SK-N-SH (cell line): ENCODE measurements at regions not wholly inside any gene's neighbourhood (a gene's known extent, or its start where the extent isn't known, plus 50 kb on each side); places are given as distances from the start of the nearest gene placed in this dataset.

Experiments
- CTCF ChIA-PET: fragments of 300-600, 350-600 bp; formaldehyde crosslinking; extraction: SDS; loops from one replicate; lab custom pipeline; 2021; lab: Yijun Ruan, JAX
- POLR2A ChIA-PET: fragments of 350-600 bp; sonication (Branson Sonifier 250); formaldehyde crosslinking; extraction: SDS; loops from one replicate; lab custom pipeline; 2020; ENCODE audit warnings: antibody characterized with exemption, inconsistent platforms; lab: Yijun Ruan, JAX
- DNase-seq: peaks from one replicate; pipeline ENCODE4 v3.0.0; 2012
- H2AFZ ChIP-seq: fragments of 200-600 bp; sonication (generic); 2 replicates; pipeline ENCODE4 v1.8.1; 2016; ENCODE audit warnings: antibody characterized with exemption, mild to moderate bottlenecking, low read depth
- H3F3A ChIP-seq: fragments of 200-600 bp; sonication (generic); replicated peaks from 2 replicates; pipeline ENCODE3; 2016; ENCODE audit warnings: antibody characterized with exemption, mild to moderate bottlenecking; ENCODE audit not compliant: insufficient read depth
- H3K27ac ChIP-seq, 2 experiments: fragments of 200-500 bp in 1 of 2; fragments of 200-600 bp in 1 of 2; sonication (Bioruptor generic) in 1 of 2; sonication (generic), shearing (Covaris generic) in 1 of 2; 2 replicates each; pipeline versions ENCODE4 v1.5.1 to v1.6.1; 2014 to 2016; ENCODE audit warnings: low read depth in 2 of 2, inconsistent platforms in 1 of 2, low read length in 1 of 2, mild to moderate bottlenecking in 1 of 2, mixed read lengths in 1 of 2
- H3K27me3 ChIP-seq: fragments of 200-600 bp; sonication (generic), shearing (Covaris generic); 2 replicates; pipeline ENCODE4 v1.6.1; 2016; ENCODE audit warnings: mixed run types; ENCODE audit not compliant: insufficient read depth
- H3K36me3 ChIP-seq, 2 experiments: fragments of 200-500 bp in 1 of 2; fragments of 200-600 bp in 1 of 2; sonication (Bioruptor generic) in 1 of 2; sonication (generic) in 1 of 2; replicated peaks in 1 of 2; 2 replicates each; pipeline versions ENCODE3 to v1.5.1; 2014 to 2016; ENCODE audit warnings: low read length in 1 of 2, mild to moderate bottlenecking in 1 of 2; ENCODE audit not compliant: insufficient read depth in 2 of 2, control insufficient read depth in 1 of 2
- H3K4me1 ChIP-seq, 2 experiments: fragments of 200-500 bp in 1 of 2; fragments of 200-600 bp in 1 of 2; sonication (Bioruptor generic) in 1 of 2; sonication (generic), shearing (Covaris generic) in 1 of 2; 2 replicates each; pipeline versions ENCODE4 v1.5.1 to v1.6.1; 2014 to 2016; ENCODE audit warnings: low read depth in 1 of 2, low read length in 1 of 2, mixed run types in 1 of 2; ENCODE audit not compliant: insufficient read depth in 2 of 2, control insufficient read depth in 1 of 2
- H3K4me2 ChIP-seq: fragments of 200-600 bp; sonication (generic), shearing (Covaris generic); 2 replicates; pipeline ENCODE4 v1.6.1; 2017; ENCODE audit warnings: mixed run types
- H3K4me3 ChIP-seq, 2 experiments: fragments of 200-500 bp in 1 of 2; fragments of 200-600 bp in 1 of 2; sonication (Bioruptor generic) in 1 of 2; sonication (generic), shearing (Covaris generic) in 1 of 2; 2 replicates each; pipeline versions ENCODE4 v1.5.1 to v1.8.1; 2014 to 2016; ENCODE audit warnings: low read depth in 2 of 2, inconsistent platforms in 1 of 2, low read length in 1 of 2, mild to moderate bottlenecking in 1 of 2, mixed read lengths in 1 of 2, moderate library complexity in 1 of 2
- H3K79me2 ChIP-seq: fragments of 200-600 bp; sonication (generic); 2 replicates; pipeline ENCODE4 v1.8.1; 2017; ENCODE audit warnings: mild to moderate bottlenecking; ENCODE audit not compliant: insufficient read depth
- H3K9ac ChIP-seq: fragments of 200-600 bp; sonication (generic); 2 replicates; pipeline ENCODE4 v1.6.1; 2017; ENCODE audit warnings: mixed run types
- H3K9me2 ChIP-seq: fragments of 200-600 bp; sonication (generic); 2 replicates; pipeline ENCODE4 v1.6.1; 2017; ENCODE audit warnings: mixed run types
- H3K9me3 ChIP-seq: fragments of 200-600 bp; sonication (generic); 2 replicates; pipeline ENCODE4 v1.6.1; 2017; ENCODE audit warnings: mixed run types, mild to moderate bottlenecking, moderate library complexity
- H4K20me1 ChIP-seq: fragments of 200-600 bp; sonication (generic); 2 replicates; pipeline ENCODE4 v1.6.1; 2017; ENCODE audit warnings: mild to moderate bottlenecking, mixed run types; ENCODE audit not compliant: insufficient read depth
- CHD2 ChIP-seq: fragments of 150-350 bp; IDR thresholded peaks from 2 replicates; pipeline ENCODE4 v1.6.1; 2018; ENCODE audit warnings: low read length; ENCODE audit not compliant: partially characterized antibody
- FOSL2 ChIP-seq: IDR thresholded peaks from 2 replicates; pipeline ENCODE4 v1.4.0; 2012; ENCODE audit warnings: low read depth, mild to moderate bottlenecking, moderate library complexity, borderline replicate concordance
- FOXJ3 ChIP-seq: sonication (generic); formaldehyde crosslinking; IDR thresholded peaks from 2 replicates; pipeline ENCODE4 v1.5.1; 2020; ENCODE audit warnings: mild to moderate bottlenecking, missing genetic modification reagents
- GABPA ChIP-seq: IDR thresholded peaks from 2 replicates; pipeline ENCODE4 v1.4.0; 2012; ENCODE audit warnings: low read depth, mild to moderate bottlenecking
- GATA2 ChIP-seq: sonication (generic); formaldehyde crosslinking; IDR thresholded peaks from 2 replicates; pipeline ENCODE4 v1.5.0; 2020; ENCODE audit warnings: mild to moderate bottlenecking, missing genetic modification reagents
- JUND ChIP-seq: IDR thresholded peaks from 2 replicates; pipeline ENCODE4 v1.4.0; 2012
- NRF1 ChIP-seq: IDR thresholded peaks from 2 replicates; pipeline ENCODE4 v1.6.1; 2012; ENCODE audit warnings: low read depth, mild to moderate bottlenecking, low read length
- RAD21 ChIP-seq: IDR thresholded peaks from 2 replicates; pipeline ENCODE4 v1.6.1; 2012; ENCODE audit warnings: mild to moderate bottlenecking, low read length
- RCOR1 ChIP-seq: fragments of 150-350 bp; IDR thresholded peaks from 2 replicates; pipeline ENCODE4 v1.6.1; 2017; ENCODE audit warnings: antibody characterized with exemption, low read length
- RFX5 ChIP-seq: IDR thresholded peaks from 2 replicates; pipeline ENCODE4 v1.6.1; 2012; ENCODE audit warnings: mild to moderate bottlenecking, improper control_type of control experiment, low read length
- RXRA ChIP-seq: IDR thresholded peaks from 2 replicates; pipeline ENCODE4 v1.4.0; 2012; ENCODE audit warnings: low read depth, mild to moderate bottlenecking, borderline replicate concordance
- SIN3A ChIP-seq: IDR thresholded peaks from 2 replicates; pipeline ENCODE4 v1.6.1; 2012; ENCODE audit warnings: low read depth, mild to moderate bottlenecking, low read length, moderate library complexity, borderline replicate concordance
- TAF1 ChIP-seq: IDR thresholded peaks from 2 replicates; pipeline ENCODE4 v1.6.1; 2012; ENCODE audit warnings: low read depth, mild to moderate bottlenecking, low read length, moderate library complexity, borderline replicate concordance
- TEAD4 ChIP-seq: IDR thresholded peaks from 2 replicates; pipeline ENCODE4 v1.4.0; 2012; ENCODE audit warnings: mild to moderate bottlenecking, borderline replicate concordance; ENCODE audit not compliant: insufficient read depth
- YY1 ChIP-seq: IDR thresholded peaks from 2 replicates; pipeline ENCODE4 v1.4.0; 2012; ENCODE audit warnings: low read depth, mild to moderate bottlenecking
- WGBS: methylation state at CpG from one replicate; pipeline ENCODE4 v1.1.6; 2017; ENCODE audit warnings: low lambda C conversion rate; 5-methylcytosine and 5-hydroxymethylcytosine counted together
- TF ChIP-seq, protein P1 (sequence below): IDR thresholded peaks from 2 replicates; pipeline ENCODE4 v1.4.0; 2012; ENCODE audit warnings: low read depth, borderline replicate concordance
- TF ChIP-seq, protein P2 (sequence below): IDR thresholded peaks from 2 replicates; pipeline ENCODE4 v1.4.0; 2012; ENCODE audit warnings: low read depth
- TF ChIP-seq, protein P3 (sequence below): fragments of 200-600 bp; sonication (generic); IDR thresholded peaks from 2 replicates; pipeline ENCODE4 v1.6.1; 2017; ENCODE audit warnings: antibody characterized with exemption, mild to moderate bottlenecking, moderate library complexity

DNA sequence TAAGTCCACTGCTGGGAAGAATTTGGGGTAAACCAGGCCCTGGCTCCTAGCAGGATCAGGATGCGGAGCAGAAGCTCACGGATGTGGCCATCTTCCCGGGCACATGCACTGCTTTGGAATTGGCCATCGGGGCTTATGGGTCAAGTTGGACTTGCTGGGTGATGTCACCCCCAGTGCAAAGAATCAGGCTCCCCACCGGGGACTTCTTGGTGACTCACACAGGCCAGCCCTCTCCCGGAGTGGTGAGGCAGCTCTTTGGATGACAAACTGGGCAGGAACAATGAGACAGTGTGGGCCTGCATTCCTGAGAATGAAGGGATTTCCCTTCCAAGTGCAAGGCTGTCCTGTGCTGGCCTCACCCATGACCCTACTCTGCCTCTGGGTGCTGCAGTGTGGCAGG is 128.8 kb upstream of the ANO1 start:
- Histone ChIP-seq H3K27me3 (peaks cover 15% of the 10 kb centered on the region; the same call in 1 of the 2 replicates), H3K9me3 (no peaks in the 10 kb centered on the region), H3K4me3 (no peak overlapping the region), H3F3A (no peaks in the 10 kb centered on the region), H3K4me2 (no peak overlapping the region), H3K79me2 (no peaks in the 10 kb centered on the region), H2AFZ (no peak overlapping the region), H4K20me1 (no peaks in the 10 kb centered on the region), H3K9me2 (no peaks in the 10 kb centered on the region), H3K36me3 (no peaks in the 10 kb centered on the region), H3K9ac (no peak overlapping the region), H3K27ac (no peak overlapping the region; a peak in 1 of 4 replicates), H3K4me1 (peaks cover 4 to 8% of the 10 kb centered on the region in 2 experiments; a peak in 2 of 4 replicates)
- POLR2A ChIA-PET, result no interaction called here
- no peak for DNase-seq
- 31% methylated on average over 5 of the region's 6 CpGs for WGBS
- CTCF ChIA-PET, result interaction anchor here (1.0 to 1.9 kb wide), 3 partner anchors 10 to 30 kb away, joined by 3 to 4 read pairs (median 3); no protein-coding TSS in a partner anchor
- TF ChIP-seq GABPA (no peak), FOSL2 (0 out of 2 replicates have a peak, but pooled peaks have one; percentile 19)

DNA sequence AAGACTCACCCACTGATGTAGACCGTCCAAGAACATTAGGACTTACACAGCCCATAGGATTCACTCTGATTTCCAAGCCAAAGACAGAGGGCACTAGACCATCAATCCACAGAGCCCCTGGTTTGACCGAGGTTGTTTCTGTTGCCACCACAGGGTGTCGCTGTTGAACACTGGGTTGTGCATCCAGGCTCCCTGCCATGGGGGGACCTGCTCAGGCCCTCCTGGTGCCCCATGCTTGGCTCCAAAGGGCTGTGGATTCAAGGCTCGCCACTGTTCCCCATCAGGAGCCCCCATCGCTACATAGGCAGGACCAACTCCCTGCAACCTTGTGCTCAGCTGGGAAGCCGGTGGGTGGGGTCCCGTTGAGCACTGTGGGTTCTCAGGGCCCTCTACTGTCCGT is 128.0 kb upstream of the ANO1 start:
- no peak overlapping the region for H3K27ac ChIP-seq
- peak; percentile 58 for DNase-seq
- no peak overlapping the region for H3K9ac ChIP-seq

DNA sequence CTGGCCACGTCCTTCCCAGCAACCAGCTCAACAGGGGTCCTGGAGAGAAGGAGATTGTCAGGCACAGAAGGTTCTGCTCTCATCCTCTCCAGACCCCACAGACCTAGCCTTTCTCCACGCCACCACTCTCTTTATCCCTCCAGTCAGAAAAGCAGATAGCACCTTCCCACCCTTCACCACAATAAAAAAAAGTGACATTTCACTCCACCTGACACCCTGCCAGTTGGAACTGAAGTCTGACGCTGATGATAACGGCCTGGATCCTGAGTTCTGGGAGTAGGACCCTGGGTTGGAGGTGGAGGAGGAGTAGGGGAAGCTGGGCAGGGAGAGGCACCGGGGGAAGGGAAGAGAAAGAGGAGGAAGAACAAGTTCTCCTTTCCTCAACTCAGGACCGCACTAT is 127.5 kb upstream of the ANO1 start:
- Histone ChIP-seq H3K27ac (no peak overlapping the region), H3K9ac (no peak overlapping the region), H3K9me2 (no peaks in the 10 kb centered on the region), H2AFZ (no peak overlapping the region), H3K79me2 (no peaks in the 10 kb centered on the region), H3F3A (no peaks in the 10 kb centered on the region), H3K4me1 (peaks cover 4 to 8% of the 10 kb centered on the region in 2 experiments; a peak in 2 of 4 replicates), H3K36me3 (no peaks in the 10 kb centered on the region), H3K4me3 (no peak overlapping the region), H3K27me3 (0 out of 2 replicates have a peak, but pooled peaks cover 9% of the 10 kb centered on the region), H3K4me2 (no peak overlapping the region), H3K9me3 (no peaks in the 10 kb centered on the region), H4K20me1 (no peaks in the 10 kb centered on the region)
- DNase-seq, result no peak
- WGBS, result 40% methylated on average over 5 of the region's 6 CpGs
- POLR2A ChIA-PET, result no interaction called here
- CTCF ChIA-PET, result interaction anchor here (1.9 to 2.1 kb wide), 2 partner anchors 9 to 245 kb away, joined by 4 to 5 read pairs; no protein-coding TSS in a partner anchor
- no peak for TF ChIP-seq NRF1
- TF ChIP-seq, protein P1, sequence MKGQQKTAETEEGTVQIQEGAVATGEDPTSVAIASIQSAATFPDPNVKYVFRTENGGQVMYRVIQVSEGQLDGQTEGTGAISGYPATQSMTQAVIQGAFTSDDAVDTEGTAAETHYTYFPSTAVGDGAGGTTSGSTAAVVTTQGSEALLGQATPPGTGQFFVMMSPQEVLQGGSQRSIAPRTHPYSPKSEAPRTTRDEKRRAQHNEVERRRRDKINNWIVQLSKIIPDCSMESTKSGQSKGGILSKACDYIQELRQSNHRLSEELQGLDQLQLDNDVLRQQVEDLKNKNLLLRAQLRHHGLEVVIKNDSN, result no peak
- TF ChIP-seq, protein P2, sequence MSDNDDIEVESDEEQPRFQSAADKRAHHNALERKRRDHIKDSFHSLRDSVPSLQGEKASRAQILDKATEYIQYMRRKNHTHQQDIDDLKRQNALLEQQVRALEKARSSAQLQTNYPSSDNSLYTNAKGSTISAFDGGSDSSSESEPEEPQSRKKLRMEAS, result no peak
- TF ChIP-seq RXRA, result no peak
- TF ChIP-seq FOXJ3 (CRISPR knock-in tag), result no peak
- no peak for TF ChIP-seq RAD21
- no peak for TF ChIP-seq RCOR1
- no peak for TF ChIP-seq JUND
- no peak for TF ChIP-seq YY1
- no peak for TF ChIP-seq GATA2
- no peak for TF ChIP-seq RFX5
- TF ChIP-seq CHD2, result no peak
- no peak for TF ChIP-seq SIN3A

More for the DNA sequence above, 128.0 kb upstream of the ANO1 start:
- H3K36me3 ChIP-seq, result no peaks in the 10 kb centered on the region
- CTCF ChIA-PET, result interaction anchor here (1.0 to 2.1 kb wide), 3 partner anchors 9 to 246 kb away, joined by 3 to 5 read pairs (median 4); no protein-coding TSS in a partner anchor
- no peak overlapping the region for H2AFZ ChIP-seq
- H3K79me2 ChIP-seq, result no peaks in the 10 kb centered on the region
- H4K20me1 ChIP-seq, result no peaks in the 10 kb centered on the region
- H3F3A ChIP-seq, result no peaks in the 10 kb centered on the region
- peaks cover 4 to 8% of the 10 kb centered on the region in 2 experiments; a peak in 2 of 4 replicates for H3K4me1 ChIP-seq
- WGBS, result 62% methylated on average over 6 of the region's 8 CpGs
- no peak for TF ChIP-seq TEAD4
- no peak for TF ChIP-seq SIN3A
- TF ChIP-seq, protein P3, sequence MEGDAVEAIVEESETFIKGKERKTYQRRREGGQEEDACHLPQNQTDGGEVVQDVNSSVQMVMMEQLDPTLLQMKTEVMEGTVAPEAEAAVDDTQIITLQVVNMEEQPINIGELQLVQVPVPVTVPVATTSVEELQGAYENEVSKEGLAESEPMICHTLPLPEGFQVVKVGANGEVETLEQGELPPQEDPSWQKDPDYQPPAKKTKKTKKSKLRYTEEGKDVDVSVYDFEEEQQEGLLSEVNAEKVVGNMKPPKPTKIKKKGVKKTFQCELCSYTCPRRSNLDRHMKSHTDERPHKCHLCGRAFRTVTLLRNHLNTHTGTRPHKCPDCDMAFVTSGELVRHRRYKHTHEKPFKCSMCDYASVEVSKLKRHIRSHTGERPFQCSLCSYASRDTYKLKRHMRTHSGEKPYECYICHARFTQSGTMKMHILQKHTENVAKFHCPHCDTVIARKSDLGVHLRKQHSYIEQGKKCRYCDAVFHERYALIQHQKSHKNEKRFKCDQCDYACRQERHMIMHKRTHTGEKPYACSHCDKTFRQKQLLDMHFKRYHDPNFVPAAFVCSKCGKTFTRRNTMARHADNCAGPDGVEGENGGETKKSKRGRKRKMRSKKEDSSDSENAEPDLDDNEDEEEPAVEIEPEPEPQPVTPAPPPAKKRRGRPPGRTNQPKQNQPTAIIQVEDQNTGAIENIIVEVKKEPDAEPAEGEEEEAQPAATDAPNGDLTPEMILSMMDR, result peak; percentile 41
- 0 out of 2 replicates have a peak, but pooled peaks have one; percentile 8 for TF ChIP-seq RAD21
- TF ChIP-seq TAF1, result no peak
- no peaks in the 10 kb centered on the region for H3K9me2 ChIP-seq
- H3K27me3 ChIP-seq, result peaks cover 10% of the 10 kb centered on the region; the same call in 1 of the 2 replicates
- no peaks in the 10 kb centered on the region for H3K9me3 ChIP-seq
- H3K4me3 ChIP-seq, result no peak overlapping the region
- no peak overlapping the region for H3K4me2 ChIP-seq
- POLR2A ChIA-PET, result no interaction called here
